GM12878 (cell line): ENCODE measurements at regions not wholly inside any gene's neighbourhood (a gene's known extent, or its start where the extent isn't known, plus 50 kb on each side); places are given as distances from the start of the nearest gene placed in this dataset.

Experiments
- ATAC-seq: fragments of 200-7000 bp; cut with Tn5 transposase; 3 replicates; pipeline ENCODE4 v1.9.1; 2020; ENCODE audit warnings: mild to moderate bottlenecking, moderate library complexity
- BruUV-seq: library from RNA; stranded (reverse); fragments of 400-500 nt; replicated peaks from 2 replicates; lab custom pipeline; 2021; lab: Mats Ljungman, UMichigan
- CTCF ChIA-PET: fragments of 300-600 bp; sonication (Branson Sonifier 250); formaldehyde crosslinking; extraction: SDS; loops from one replicate; lab custom pipeline; 2021; ENCODE audit warnings: inconsistent platforms; lab: Yijun Ruan, JAX
- POLR2A ChIA-PET: fragments of 350-600 bp; formaldehyde crosslinking; extraction: SDS; loops from one replicate; lab custom pipeline; 2021; ENCODE audit warnings: inconsistent platforms; lab: Charles Lee
- RAD21 ChIA-PET: fragments of 300-600 bp; sonication (Branson Sonifier 250); formaldehyde crosslinking; loops from one replicate; lab custom pipeline; 2023; ENCODE audit warnings: antibody characterized with exemption; ENCODE audit not compliant: unreplicated experiment; lab: Charles Lee
- SMC1A ChIA-PET: fragments of 300-600 bp; sonication (Branson Sonifier 250); formaldehyde crosslinking; loops from one replicate; lab custom pipeline; 2023; ENCODE audit not compliant: unreplicated experiment, uncharacterized antibody; lab: Charles Lee
- DNase-seq: peaks from one replicate; pipeline ENCODE4 v3.0.0-alpha.2; 2011; ENCODE audit warnings: low read depth, low spot score
- FAIRE-seq: peaks from 3 replicates; lab custom pipeline; 2011; peaks lifted over from hg19 to GRCh38; lab: Jason Lieb, UNC
- H2AFZ ChIP-seq: 2 replicates; pipeline ENCODE4 v1.6.0; 2011; ENCODE audit warnings: low read depth, low read length, control low read depth; ENCODE audit not compliant: control insufficient read depth
- H3K27ac ChIP-seq: 2 replicates; pipeline ENCODE4 v1.5.1; 2011; ENCODE audit warnings: control low read depth; ENCODE audit not compliant: control insufficient read depth, insufficient read depth
- H3K27me3 ChIP-seq, 2 experiments: replicated peaks in 1 of 2; 2 replicates each; pipeline versions ENCODE4 v1.6.0 to v1.6.1; 2011; ENCODE audit warnings: low read length in 1 of 2; ENCODE audit not compliant: control insufficient read depth in 2 of 2, insufficient read depth in 2 of 2
- H3K36me3 ChIP-seq, 2 experiments: 2 replicates each; pipeline ENCODE4 v1.5.1; 2011; ENCODE audit warnings: low read length in 1 of 2; ENCODE audit not compliant: control insufficient read depth in 2 of 2, insufficient read depth in 2 of 2
- H3K4me1 ChIP-seq: 2 replicates; pipeline ENCODE4 v1.6.1; 2011; ENCODE audit warnings: mild to moderate bottlenecking, low read length, moderate library complexity, mixed read lengths; ENCODE audit not compliant: control insufficient read depth, insufficient read depth
- H3K4me2 ChIP-seq: 2 replicates; pipeline ENCODE4 v1.6.0; 2011; ENCODE audit warnings: control low read depth; ENCODE audit not compliant: control insufficient read depth, insufficient read depth
- H3K4me3 ChIP-seq: fragments of 200-600 bp; sonication (generic); 2 replicates; pipeline ENCODE4 v1.5.1; 2016
- H3K79me2 ChIP-seq: 2 replicates; pipeline ENCODE4 v1.6.0; 2011; ENCODE audit warnings: low read length; ENCODE audit not compliant: control insufficient read depth, insufficient read depth
- H3K9ac ChIP-seq: 2 replicates; pipeline ENCODE4 v1.8.0; 2011; ENCODE audit warnings: low read length, control low read depth, mixed read lengths; ENCODE audit not compliant: control insufficient read depth, insufficient read depth
- H3K9me3 ChIP-seq: replicated peaks from 3 replicates; pipeline ENCODE4 v1.5.1; 2011; ENCODE audit warnings: mild to moderate bottlenecking, low read length; ENCODE audit not compliant: control insufficient read depth, insufficient read depth
- H4K20me1 ChIP-seq: 2 replicates; pipeline ENCODE4 v1.6.0; 2011; ENCODE audit not compliant: control insufficient read depth, insufficient read depth
- ATF7 ChIP-seq: fragments of 450-650 bp; IDR thresholded peaks from 2 replicates; pipeline ENCODE4 v1.6.1; 2016; ENCODE audit warnings: low read depth, mild to moderate bottlenecking
- CBFB ChIP-seq: IDR thresholded peaks from 2 replicates; pipeline ENCODE4 v1.6.1; 2016; ENCODE audit warnings: antibody characterized with exemption, low read depth
- LARP7 ChIP-seq: fragments of 450-650 bp; IDR thresholded peaks from 2 replicates; pipeline ENCODE4 v1.6.1; 2017; ENCODE audit warnings: mild to moderate bottlenecking
- MEF2B ChIP-seq: fragments of 450-650 bp; IDR thresholded peaks from 2 replicates; pipeline ENCODE4 v1.6.1; 2018; ENCODE audit warnings: mild to moderate bottlenecking, moderate library complexity; ENCODE audit not compliant: partially characterized antibody, poor library complexity, severe bottlenecking
- MYC ChIP-seq: IDR thresholded peaks from 2 replicates; pipeline ENCODE4 v1.6.1; 2011; ENCODE audit warnings: mild to moderate bottlenecking, low read length, moderate library complexity, inconsistent platforms; ENCODE audit not compliant: insufficient read depth, insufficient replicate concordance, insufficient read length, severe bottlenecking
- PAX8 ChIP-seq: fragments of 450-650 bp; IDR thresholded peaks from 2 replicates; pipeline ENCODE4 v1.6.1; 2017; ENCODE audit warnings: mild to moderate bottlenecking, moderate library complexity
- REST ChIP-seq: IDR thresholded peaks from 2 replicates; pipeline ENCODE4 v1.6.1; 2012; ENCODE audit warnings: mild to moderate bottlenecking, low read depth, low read length
- SIX5 ChIP-seq: IDR thresholded peaks from 2 replicates; pipeline ENCODE4 v1.6.1; 2011; ENCODE audit warnings: mild to moderate bottlenecking, low read depth, low read length, moderate library complexity; ENCODE audit not compliant: severe bottlenecking
- TAF1 ChIP-seq: IDR thresholded peaks from 2 replicates; pipeline ENCODE4 v1.6.1; 2011; ENCODE audit warnings: mild to moderate bottlenecking, low read depth, low read length, borderline replicate concordance
- WRNIP1 ChIP-seq: IDR thresholded peaks from 2 replicates; pipeline ENCODE4 v1.6.1; 2011; ENCODE audit warnings: low read depth, low read length, improper control_type of control experiment, borderline replicate concordance
- ZNF24 ChIP-seq: fragments of 450-650 bp; IDR thresholded peaks from 2 replicates; pipeline ENCODE4 v1.6.1; 2017; ENCODE audit warnings: antibody characterized with exemption, mild to moderate bottlenecking
- ZNF622 ChIP-seq: fragments of 450-650 bp; IDR thresholded peaks from 2 replicates; pipeline ENCODE4 v1.6.1; 2017; ENCODE audit warnings: mild to moderate bottlenecking, inconsistent platforms
- ZZZ3 ChIP-seq: IDR thresholded peaks from 2 replicates; pipeline ENCODE4 v1.6.1; 2011; ENCODE audit warnings: low read depth; ENCODE audit not compliant: control insufficient read depth, insufficient read length
- WGBS: methylation state at CpG from one replicate; pipeline ENCODE4 v1.1.6; 2016; ENCODE audit warnings: low lambda C conversion rate; ENCODE audit not compliant: insufficient replicate concordance, insufficient coverage; ENCODE audit errors: missing lambda C conversion rate; 5-methylcytosine and 5-hydroxymethylcytosine counted together
- in situ Hi-C: fragments of 300-500 bp; cut with MboI; formaldehyde crosslinking; loops from 9 replicates; pipeline ENCODE4 v1.14.3; 2018; ENCODE audit warnings: mixed read lengths
- intact Hi-C: fragments of 100-400 bp; cut with micrococcal nuclease; formaldehyde crosslinking; loops from one replicate; pipeline ENCODE4 v1.14.2; 2022; ENCODE audit not compliant: unreplicated experiment
- TF ChIP-seq, protein P1 (sequence below): fragments of 450-650 bp; IDR thresholded peaks from 2 replicates; pipeline ENCODE4 v1.6.1; 2017; ENCODE audit warnings: borderline replicate concordance
- TF ChIP-seq, protein P2 (sequence below): fragments of 450-650 bp; IDR thresholded peaks from 2 replicates; pipeline ENCODE4 v1.6.1; 2016; ENCODE audit warnings: mild to moderate bottlenecking, moderate library complexity, borderline replicate concordance

DNA sequence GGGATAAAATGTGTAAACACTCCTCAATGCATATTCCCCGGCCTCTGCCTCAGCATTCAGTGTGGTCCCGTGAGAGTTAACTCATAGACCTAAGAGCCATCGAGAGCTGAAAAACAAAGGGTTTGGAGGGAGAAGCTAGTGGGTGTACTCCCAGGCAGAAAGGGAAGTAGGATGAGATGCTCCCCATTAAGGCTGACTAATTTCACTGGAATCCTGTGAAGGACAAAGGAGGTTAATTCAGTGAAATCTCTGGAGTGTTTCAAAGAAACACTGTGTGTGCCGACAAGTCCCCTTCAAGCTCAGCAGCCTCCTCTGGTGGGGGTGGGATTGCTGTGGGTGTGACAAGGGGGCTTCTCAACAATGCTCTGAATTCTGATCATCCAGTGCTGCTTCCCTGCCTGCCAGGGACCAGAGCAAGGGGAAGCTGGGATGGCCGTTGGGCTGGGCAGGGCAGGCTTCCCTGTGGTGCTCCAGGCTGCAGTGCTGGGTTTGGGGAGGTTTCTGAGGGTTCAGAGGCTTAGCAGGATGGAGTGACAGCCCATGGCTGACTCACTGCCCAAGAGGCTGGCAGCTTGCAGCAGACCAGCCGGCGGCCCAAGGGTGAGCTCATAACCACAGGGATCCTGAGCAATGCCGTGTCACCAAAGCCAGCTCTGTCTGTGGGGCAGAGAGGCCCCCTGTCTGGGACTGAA is 61.4 kb upstream of the BMAL1 start:
- no peak for FAIRE-seq
- Histone ChIP-seq H3K27me3 (no peaks in the 10 kb centered on the region), H3K36me3 (no peaks in the 10 kb centered on the region), H4K20me1 (no peaks in the 10 kb centered on the region), H3K79me2 (no peaks in the 10 kb centered on the region), H2AFZ (no peak overlapping the region), H3K4me3 (no peak overlapping the region), H3K4me1 (no peaks in the 10 kb centered on the region), H3K27ac (no peak overlapping the region), H3K9me3 (no peaks in the 10 kb centered on the region), H3K4me2 (no peak overlapping the region), H3K9ac (no peak overlapping the region)
- WGBS, result 81% methylated on average over 8 of the region's 8 CpGs
- ChIA-PET RAD21 (interaction anchor here (1.4 kb wide), 1 partner anchor 11 kb away, joined by 4 read pairs; no protein-coding TSS in a partner anchor), SMC1A (interaction anchor here (1.6 to 2.2 kb wide), 3 partner anchors 10 to 38 kb away, joined by 4 to 7 read pairs (median 4); no protein-coding TSS in a partner anchor), CTCF (interaction anchor here (0.5 to 1.8 kb wide), 3 partner anchors 17 to 128 kb away, joined by 3 to 8 read pairs (median 3); no protein-coding TSS in a partner anchor), POLR2A (no interaction called here)
- BruUV-seq, result no TSS peak
- ATAC-seq, result peak; percentile 74
- DNase-seq, result no peak
- in situ Hi-C loops (no loop called here), intact Hi-C loops (no loop called here)
- TF ChIP-seq, protein P1, sequence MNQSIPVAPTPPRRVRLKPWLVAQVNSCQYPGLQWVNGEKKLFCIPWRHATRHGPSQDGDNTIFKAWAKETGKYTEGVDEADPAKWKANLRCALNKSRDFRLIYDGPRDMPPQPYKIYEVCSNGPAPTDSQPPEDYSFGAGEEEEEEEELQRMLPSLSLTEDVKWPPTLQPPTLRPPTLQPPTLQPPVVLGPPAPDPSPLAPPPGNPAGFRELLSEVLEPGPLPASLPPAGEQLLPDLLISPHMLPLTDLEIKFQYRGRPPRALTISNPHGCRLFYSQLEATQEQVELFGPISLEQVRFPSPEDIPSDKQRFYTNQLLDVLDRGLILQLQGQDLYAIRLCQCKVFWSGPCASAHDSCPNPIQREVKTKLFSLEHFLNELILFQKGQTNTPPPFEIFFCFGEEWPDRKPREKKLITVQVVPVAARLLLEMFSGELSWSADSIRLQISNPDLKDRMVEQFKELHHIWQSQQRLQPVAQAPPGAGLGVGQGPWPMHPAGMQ, result no peak
- TF ChIP-seq LARP7 (no peak), TAF1 (no peak), CBFB (no peak), MYC (no peak), PAX8 (no peak), MEF2B (no peak), WRNIP1 (no peak), REST (no peak), ZNF24 (no peak), ZNF622 (no peak), ATF7 (no peak), ZZZ3 (no peak), SIX5 (no peak)
- TF ChIP-seq, protein P2, sequence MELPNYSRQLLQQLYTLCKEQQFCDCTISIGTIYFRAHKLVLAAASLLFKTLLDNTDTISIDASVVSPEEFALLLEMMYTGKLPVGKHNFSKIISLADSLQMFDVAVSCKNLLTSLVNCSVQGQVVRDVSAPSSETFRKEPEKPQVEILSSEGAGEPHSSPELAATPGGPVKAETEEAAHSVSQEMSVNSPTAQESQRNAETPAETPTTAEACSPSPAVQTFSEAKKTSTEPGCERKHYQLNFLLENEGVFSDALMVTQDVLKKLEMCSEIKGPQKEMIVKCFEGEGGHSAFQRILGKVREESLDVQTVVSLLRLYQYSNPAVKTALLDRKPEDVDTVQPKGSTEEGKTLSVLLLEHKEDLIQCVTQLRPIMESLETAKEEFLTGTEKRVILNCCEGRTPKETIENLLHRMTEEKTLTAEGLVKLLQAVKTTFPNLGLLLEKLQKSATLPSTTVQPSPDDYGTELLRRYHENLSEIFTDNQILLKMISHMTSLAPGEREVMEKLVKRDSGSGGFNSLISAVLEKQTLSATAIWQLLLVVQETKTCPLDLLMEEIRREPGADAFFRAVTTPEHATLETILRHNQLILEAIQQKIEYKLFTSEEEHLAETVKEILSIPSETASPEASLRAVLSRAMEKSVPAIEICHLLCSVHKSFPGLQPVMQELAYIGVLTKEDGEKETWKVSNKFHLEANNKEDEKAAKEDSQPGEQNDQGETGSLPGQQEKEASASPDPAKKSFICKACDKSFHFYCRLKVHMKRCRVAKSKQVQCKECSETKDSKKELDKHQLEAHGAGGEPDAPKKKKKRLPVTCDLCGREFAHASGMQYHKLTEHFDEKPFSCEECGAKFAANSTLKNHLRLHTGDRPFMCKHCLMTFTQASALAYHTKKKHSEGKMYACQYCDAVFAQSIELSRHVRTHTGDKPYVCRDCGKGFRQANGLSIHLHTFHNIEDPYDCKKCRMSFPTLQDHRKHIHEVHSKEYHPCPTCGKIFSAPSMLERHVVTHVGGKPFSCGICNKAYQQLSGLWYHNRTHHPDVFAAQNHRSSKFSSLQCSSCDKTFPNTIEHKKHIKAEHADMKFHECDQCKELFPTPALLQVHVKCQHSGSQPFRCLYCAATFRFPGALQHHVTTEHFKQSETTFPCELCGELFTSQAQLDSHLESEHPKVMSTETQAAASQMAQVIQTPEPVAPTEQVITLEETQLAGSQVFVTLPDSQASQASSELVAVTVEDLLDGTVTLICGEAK, result no peak
